Nephron (organoid): ENCODE measurements at regions not wholly inside any gene's neighbourhood (a gene's known extent, or its start where the extent isn't known, plus 50 kb on each side); places are given as distances from the start of the nearest gene placed in this dataset.
A peak's percentile ranks its signal among the peaks of the same experiment; 100 is the strongest.

Experiments
- H3K27ac Mint-ChIP-seq, 3 experiments: 2 replicates each; pipeline ENCODE4 v1.8.0; 2020; ENCODE audit warnings: mixed read lengths in 3 of 3, mild to moderate bottlenecking in 2 of 3, moderate library complexity in 1 of 3
- H3K27me3 Mint-ChIP-seq: 2 replicates; pipeline ENCODE4 v1.8.0; 2021; ENCODE audit warnings: low read depth, mild to moderate bottlenecking, moderate library complexity, mixed read lengths
- H3K36me3 Mint-ChIP-seq: 2 replicates; pipeline ENCODE4 v1.8.0; 2020; ENCODE audit warnings: low read depth, mixed read lengths
- H3K4me1 Mint-ChIP-seq: 2 replicates; pipeline ENCODE4 v1.8.0; 2020; ENCODE audit warnings: mixed read lengths
- H3K4me3 Mint-ChIP-seq, 3 experiments: 2 replicates each; pipeline ENCODE4 v1.8.0; 2020; ENCODE audit warnings: mild to moderate bottlenecking in 3 of 3, mixed read lengths in 3 of 3, moderate library complexity in 2 of 3
- H3K9me3 Mint-ChIP-seq: 2 replicates; pipeline ENCODE4 v1.8.0; 2020; ENCODE audit warnings: mixed read lengths
- TF ChIP-seq, protein P1 (sequence below), 3 experiments: fragments of 200-600 bp; sonication (generic); IDR thresholded peaks; one replicate each; pipeline ENCODE4 v1.5.0; 2021; ENCODE audit warnings: antibody characterized with exemption in 3 of 3; ENCODE audit not compliant: unreplicated experiment in 3 of 3

GRCh38 chr9:3758816-3759576, 233.2 kb upstream of the RFX3 start:
- no peaks in the 10 kb centered on the region for H3K36me3 Mint-ChIP-seq
- H3K27me3 Mint-ChIP-seq = no peaks in the 10 kb centered on the region
- no peak overlapping the region for H3K27ac Mint-ChIP-seq
- TF ChIP-seq, protein P1, sequence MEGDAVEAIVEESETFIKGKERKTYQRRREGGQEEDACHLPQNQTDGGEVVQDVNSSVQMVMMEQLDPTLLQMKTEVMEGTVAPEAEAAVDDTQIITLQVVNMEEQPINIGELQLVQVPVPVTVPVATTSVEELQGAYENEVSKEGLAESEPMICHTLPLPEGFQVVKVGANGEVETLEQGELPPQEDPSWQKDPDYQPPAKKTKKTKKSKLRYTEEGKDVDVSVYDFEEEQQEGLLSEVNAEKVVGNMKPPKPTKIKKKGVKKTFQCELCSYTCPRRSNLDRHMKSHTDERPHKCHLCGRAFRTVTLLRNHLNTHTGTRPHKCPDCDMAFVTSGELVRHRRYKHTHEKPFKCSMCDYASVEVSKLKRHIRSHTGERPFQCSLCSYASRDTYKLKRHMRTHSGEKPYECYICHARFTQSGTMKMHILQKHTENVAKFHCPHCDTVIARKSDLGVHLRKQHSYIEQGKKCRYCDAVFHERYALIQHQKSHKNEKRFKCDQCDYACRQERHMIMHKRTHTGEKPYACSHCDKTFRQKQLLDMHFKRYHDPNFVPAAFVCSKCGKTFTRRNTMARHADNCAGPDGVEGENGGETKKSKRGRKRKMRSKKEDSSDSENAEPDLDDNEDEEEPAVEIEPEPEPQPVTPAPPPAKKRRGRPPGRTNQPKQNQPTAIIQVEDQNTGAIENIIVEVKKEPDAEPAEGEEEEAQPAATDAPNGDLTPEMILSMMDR (IDR thresholded peaks at IDR 0.05; ENCODE audit: unreplicated experiment in 3 of 3) = no peak
- H3K9me3 Mint-ChIP-seq = peaks cover 5% of the 10 kb centered on the region
- H3K4me1 Mint-ChIP-seq = peaks cover 11% of the 10 kb centered on the region
- no peak overlapping the region for H3K4me3 Mint-ChIP-seq

- no peaks in the 10 kb centered on the region for H3K27me3 Mint-ChIP-seq
- H3K36me3 Mint-ChIP-seq = no peaks in the 10 kb centered on the region
- H3K9me3 Mint-ChIP-seq = peaks cover 5% of the 10 kb centered on the region
- TF ChIP-seq, protein P1 (IDR thresholded peaks at IDR 0.05; ENCODE audit: unreplicated experiment in 3 of 3) = no peak
- H3K4me3 Mint-ChIP-seq = no peak overlapping the region
- H3K4me1 Mint-ChIP-seq = peaks cover 14% of the 10 kb centered on the region
- no peak overlapping the region for H3K27ac Mint-ChIP-seq
Observed at GRCh38 chr9:3756071-3756470, 230.3 kb upstream of the RFX3 start.

DNA sequence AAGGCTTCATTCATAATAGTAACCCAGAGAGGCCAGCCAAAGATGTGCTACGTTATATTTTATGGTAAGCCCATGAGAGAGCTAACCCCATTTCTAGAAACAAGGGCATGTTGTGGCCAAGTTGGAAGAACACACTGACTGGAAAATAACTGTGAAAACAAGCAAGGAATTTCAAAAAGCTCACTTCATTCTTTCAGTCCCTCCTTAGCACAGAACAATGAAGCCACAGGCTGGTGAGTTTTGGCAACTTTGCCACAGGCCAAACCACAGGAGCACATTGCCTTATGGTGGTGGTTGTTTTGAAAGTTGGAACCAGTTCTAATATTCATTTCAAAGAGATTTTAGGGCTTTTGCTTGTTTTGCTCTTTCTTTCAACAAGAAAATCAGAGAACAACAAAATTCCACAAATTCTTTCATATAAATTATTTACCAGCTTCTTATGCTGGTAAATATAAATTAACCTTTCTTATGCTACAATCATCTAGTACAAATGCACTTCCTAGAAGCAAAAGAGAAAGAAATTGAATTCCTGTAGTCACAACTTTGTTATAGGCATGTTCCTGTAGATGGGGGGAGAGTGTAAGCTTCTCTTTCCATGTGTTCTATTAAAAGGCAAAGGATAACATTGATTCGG, 225.4 kb upstream of the RFX3 start:
- TF ChIP-seq, protein P1 (IDR thresholded peaks at IDR 0.05; ENCODE audit: unreplicated experiment in 3 of 3) = no peak
- H3K27ac Mint-ChIP-seq = peak overlapping the region; percentile 84 to 92 (median 87)
- no peaks in the 10 kb centered on the region for H3K27me3 Mint-ChIP-seq
- H3K4me3 Mint-ChIP-seq = no peak overlapping the region
- peaks cover 4% of the 10 kb centered on the region for H3K4me1 Mint-ChIP-seq
- H3K9me3 Mint-ChIP-seq = no peaks in the 10 kb centered on the region
- no peaks in the 10 kb centered on the region for H3K36me3 Mint-ChIP-seq

DNA sequence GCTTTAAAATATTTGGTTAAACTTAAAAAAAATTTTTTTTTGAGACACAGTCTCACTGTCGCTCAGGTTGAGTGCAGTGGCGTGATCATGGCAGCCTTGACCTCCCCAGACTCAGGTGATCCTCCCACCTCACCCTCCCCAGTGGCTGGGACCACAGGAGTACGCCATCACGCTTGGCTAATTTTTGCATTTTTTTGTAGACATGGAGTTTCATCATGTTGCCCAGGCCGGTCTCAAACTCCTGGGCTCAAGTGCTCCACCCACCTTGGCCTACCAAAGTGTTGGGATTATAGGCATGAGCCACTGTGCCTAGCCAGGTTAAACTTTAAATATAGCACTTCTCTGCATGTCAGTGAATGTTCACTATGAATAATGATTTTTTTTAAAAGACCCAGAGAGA, 224.5 kb upstream of the RFX3 start:
- no peak overlapping the region for H3K4me3 Mint-ChIP-seq
- TF ChIP-seq, protein P1 (IDR thresholded peaks at IDR 0.05; ENCODE audit: unreplicated experiment in 3 of 3) = no peak
- no peaks in the 10 kb centered on the region for H3K36me3 Mint-ChIP-seq
- no peaks in the 10 kb centered on the region for H3K9me3 Mint-ChIP-seq
- H3K4me1 Mint-ChIP-seq = peaks cover 4% of the 10 kb centered on the region
- peak overlapping the region; percentile 56 to 87 (median 84) for H3K27ac Mint-ChIP-seq
- H3K27me3 Mint-ChIP-seq = no peaks in the 10 kb centered on the region

DNA sequence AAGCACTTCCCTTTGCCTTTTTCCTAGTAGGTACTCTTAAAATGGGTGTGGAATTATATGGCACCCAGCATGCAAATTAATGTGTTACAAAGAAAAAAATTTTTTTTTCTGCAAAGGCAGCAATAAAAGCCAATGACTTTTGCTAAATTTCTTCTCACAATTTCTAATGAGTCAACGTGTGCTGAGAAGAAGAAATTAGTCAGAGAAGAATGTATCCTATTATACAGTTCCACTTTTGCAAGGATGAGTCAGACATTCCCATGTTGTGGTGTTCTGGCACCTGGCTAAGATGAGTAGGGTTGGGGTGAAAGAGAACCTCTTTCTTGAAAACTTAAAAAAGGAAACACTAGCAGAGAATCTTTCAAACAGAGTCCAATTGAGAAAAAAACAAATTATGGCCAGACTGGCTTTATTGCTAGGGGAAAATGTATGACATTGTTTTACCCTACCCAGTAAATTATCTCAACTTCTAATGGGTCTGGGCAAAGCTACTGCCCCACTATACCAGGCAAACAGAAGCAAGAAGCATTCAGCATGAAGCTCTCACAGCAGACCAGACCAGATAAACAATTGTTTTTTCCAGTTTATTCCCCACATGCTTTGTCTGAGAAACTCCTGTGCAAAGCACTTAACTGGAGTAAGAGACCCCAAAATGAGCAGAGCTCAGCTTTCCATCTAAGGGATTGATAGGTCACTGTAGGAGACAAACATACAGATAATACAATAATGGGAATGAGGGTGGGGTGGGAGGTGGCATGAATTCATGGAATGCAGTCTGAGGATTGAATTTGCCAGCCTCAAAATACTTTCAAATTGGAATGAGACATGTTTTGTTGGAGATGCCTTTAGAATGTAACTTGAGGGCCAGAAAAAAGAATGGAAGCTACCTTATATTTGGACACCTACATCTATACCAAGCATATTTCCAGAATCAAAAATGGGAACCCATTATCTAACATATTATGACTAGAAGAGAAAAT, 220.8 kb upstream of the RFX3 start:
- TF ChIP-seq, protein P1 (IDR thresholded peaks at IDR 0.05; ENCODE audit: unreplicated experiment in 3 of 3) = no peak
- no peaks in the 10 kb centered on the region for H3K36me3 Mint-ChIP-seq
- H3K9me3 Mint-ChIP-seq = no peaks in the 10 kb centered on the region
- no peaks in the 10 kb centered on the region for H3K27me3 Mint-ChIP-seq
- no peak overlapping the region for H3K27ac Mint-ChIP-seq
- H3K4me1 Mint-ChIP-seq = peaks cover 2% of the 10 kb centered on the region
- H3K4me3 Mint-ChIP-seq = no peak overlapping the region
